ENCODE measurements at regions not wholly inside any gene's neighbourhood (a gene's known extent, or its start where the extent isn't known, plus 50 kb on each side); places are given as distances from the start of the nearest gene placed in this dataset.

DNA sequence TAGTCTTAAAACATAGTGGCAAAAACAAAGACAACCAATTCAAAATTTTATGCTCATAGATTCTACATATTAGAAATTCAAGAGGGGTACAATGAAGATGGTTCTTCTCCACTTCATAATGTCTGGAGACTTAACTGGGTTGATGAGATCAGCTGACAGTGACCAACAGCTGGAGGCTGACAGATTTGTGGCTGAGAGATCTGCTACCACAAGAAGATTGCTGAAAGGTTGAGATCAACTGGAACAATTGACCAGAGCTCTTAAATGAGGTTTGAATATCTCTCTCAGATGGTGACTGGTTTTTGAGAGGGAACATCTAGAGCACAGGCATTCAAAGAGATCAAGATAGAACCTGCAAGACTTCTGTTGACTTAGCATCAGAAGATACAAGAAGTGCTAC, 254.1 kb upstream of the ARPP21 start:
- TF ChIP-seq CTCF (IDR thresholded peaks at IDR 0.05 in 2 of 3, conservative IDR thresholded peaks at IDR 0.05 in 1 of 3; ENCODE audit: control insufficient read depth in 2 of 3, extremely low read depth in 1 of 3, insufficient read depth in 1 of 3, low read depth in 3 of 3, low read length in 3 of 3) (no peak), POLR2A (IDR thresholded peaks at IDR 0.05; ENCODE audit: low read depth, low read length) (no peak), USF1 (IDR thresholded peaks at IDR 0.05; ENCODE audit: borderline replicate concordance, extremely low read length, insufficient read depth, low read depth, low read length) (no peak), IRF3 (IDR thresholded peaks at IDR 0.05) (no peak), GABPA (IDR thresholded peaks at IDR 0.05; ENCODE audit: low read depth) (no peak), TCF3 (IDR thresholded peaks at IDR 0.05; ENCODE audit: borderline replicate concordance, insufficient read depth, low read depth, low read length) (no peak), ZNF274 (IDR thresholded peaks at IDR 0.05; ENCODE audit: insufficient read depth, insufficient read length) (no peak), KAT2A (conservative IDR thresholded peaks at IDR 0.05; ENCODE audit: control insufficient read depth, low read depth, low read length) (no peak), SIN3A (IDR thresholded peaks at IDR 0.05; ENCODE audit: low read depth, low read length) (no peak)
